Hematopoietic multipotent progenitor cell treated with erythropoietin and hydrocortisone succinate and interleukin-3 and kit ligand, for 8 days (in vitro differentiated cells): ENCODE measurements at regions not wholly inside any gene's neighbourhood (a gene's known extent, or its start where the extent isn't known, plus 50 kb on each side); places are given as distances from the start of the nearest gene placed in this dataset.
"Not testable (repeated sequence)": the region's sequence is repeated elsewhere in the genome, so short reads cannot be mapped to it uniquely, and the experiment has no call there.

Source experiments
- DNase-seq: peaks from one replicate; pipeline ENCODE4 v3.0.0-alpha.2; 2015

GRCh38 chr3:191074511-191074910, 124.5 kb upstream of the OSTN start:
- DNase-seq: no peak

GRCh38 chr3:191070762-191071403, 128.2 kb upstream of the OSTN start:
- no peak for DNase-seq

GRCh38 chr3:191070201-191070600, 128.8 kb upstream of the OSTN start:
- no peak for DNase-seq

- no peak for DNase-seq
Observed at GRCh38 chr3:191068946-191069813, 129.9 kb upstream of the OSTN start.

GRCh38 chr3:191066669-191067068, 132.4 kb upstream of the OSTN start:
- DNase-seq: no peak

- DNase-seq: no peak
Observed at GRCh38 chr3:191065181-191065805, 133.7 kb upstream of the OSTN start.

GRCh38 chr3:191051037-191051436, 148.0 kb upstream of the OSTN start:
- DNase-seq: peak; percentile 45

GRCh38 chr3:191047930-191048329, 151.1 kb upstream of the OSTN start:
- no peak for DNase-seq

GRCh38 chr3:191030929-191031328, 168.1 kb upstream of the OSTN start:
- DNase-seq: no peak

GRCh38 chr3:191030491-191030890, 168.0 kb upstream of the GMNC start:
- DNase-seq: no peak

GRCh38 chr3:191026746-191027145, 164.3 kb upstream of the GMNC start:
- no peak for DNase-seq

- DNase-seq: no peak
Observed at GRCh38 chr3:191020730-191021396, 158.4 kb upstream of the GMNC start.

GRCh38 chr3:191019855-191020254, 157.4 kb upstream of the GMNC start:
- DNase-seq: no peak

GRCh38 chr3:191015960-191016359, 153.5 kb upstream of the GMNC start:
- not testable (repeated sequence) for DNase-seq

- no peak for DNase-seq
Observed at GRCh38 chr3:191008074-191008473, 145.6 kb upstream of the GMNC start.

GRCh38 chr3:191005790-191006189, 143.3 kb upstream of the GMNC start:
- no peak for DNase-seq

- DNase-seq: no peak
Observed at GRCh38 chr3:191003742-191004141, 141.2 kb upstream of the GMNC start.

- DNase-seq: no peak
Observed at GRCh38 chr3:190996181-190996775, 133.8 kb upstream of the GMNC start.

GRCh38 chr3:190995156-190995555, 132.7 kb upstream of the GMNC start:
- DNase-seq: no peak

- DNase-seq: no peak
Observed at GRCh38 chr3:190990898-190991297, 128.4 kb upstream of the GMNC start.

GRCh38 chr3:190989218-190989617, 126.7 kb upstream of the GMNC start:
- no peak for DNase-seq

GRCh38 chr3:190988102-190988501, 125.6 kb upstream of the GMNC start:
- no peak for DNase-seq
